C1 segment of cervical spinal cord (tissue), 14 donors: ENCODE measurements at regions not wholly inside any gene's neighbourhood (a gene's known extent, or its start where the extent isn't known, plus 50 kb on each side); places are given as distances from the start of the nearest gene placed in this dataset.

Experiments
- DNase-seq, 14 donors: peaks; one replicate each; lab custom pipeline; 2025; lab: John Stamatoyannopoulos, UW

DNA sequence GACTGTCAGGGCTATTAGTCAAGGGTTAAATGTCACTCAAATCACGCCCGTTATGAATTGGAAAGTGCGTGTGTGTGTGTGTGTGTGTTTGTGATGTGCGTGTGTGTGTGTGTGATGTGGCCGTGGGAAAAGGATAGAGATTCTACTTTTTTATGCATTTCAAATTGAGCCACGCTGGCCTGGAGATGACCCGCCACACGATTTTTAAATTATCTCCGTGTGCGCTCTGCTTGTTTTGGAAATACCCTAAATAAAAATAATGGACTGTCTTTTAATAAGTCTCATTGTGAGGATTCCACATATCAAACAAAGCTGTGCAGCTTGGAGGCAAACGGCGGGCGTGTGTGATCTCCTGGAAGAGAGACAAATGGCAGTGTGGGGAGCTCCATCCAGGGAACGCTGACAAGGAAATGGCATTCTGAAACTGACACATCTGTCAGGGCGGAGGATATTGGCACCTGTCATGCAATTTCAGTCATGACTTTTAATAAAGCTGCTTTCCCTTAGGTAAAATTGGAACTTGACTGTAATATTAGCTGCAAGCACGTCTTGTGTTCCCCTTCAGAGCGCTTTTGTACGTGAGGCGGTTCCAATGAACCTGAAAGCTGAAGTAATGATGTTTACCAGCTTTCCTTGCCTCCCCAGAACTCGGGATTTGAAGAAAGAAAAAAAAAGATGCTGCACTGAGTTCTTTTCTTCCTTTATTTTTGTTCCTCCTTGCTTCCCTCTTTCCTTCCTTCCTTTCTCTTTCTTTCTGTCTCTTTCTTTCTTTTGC is 381.8 kb upstream of the SMIM21 start:
- no peak for DNase-seq

GRCh38 chr18:75805265-75805664 is 377.8 kb upstream of the SMIM21 start:
- no peak for DNase-seq

GRCh38 chr18:75802681-75803080 is 375.2 kb upstream of the SMIM21 start:
- DNase-seq, result no peak

DNA sequence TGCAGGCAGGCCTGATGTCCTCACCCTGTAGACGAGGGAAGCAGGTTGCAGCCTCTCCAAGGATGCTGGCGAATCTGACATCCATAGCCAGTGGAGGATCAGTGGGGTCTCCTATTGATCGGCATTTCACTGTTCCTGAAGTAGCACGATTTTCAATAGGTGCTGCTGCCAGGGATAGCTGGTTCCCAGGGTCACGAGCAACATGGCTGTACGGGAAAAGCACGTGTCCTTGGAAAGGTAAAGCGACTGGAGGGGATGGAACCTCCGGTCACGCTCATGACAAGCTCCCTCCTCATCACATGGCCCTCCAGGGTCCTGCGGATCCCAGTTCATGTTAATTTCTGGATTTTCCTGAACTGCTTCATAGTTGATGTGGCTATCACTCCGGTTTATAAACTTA is 373.7 kb upstream of the SMIM21 start:
- no peak for DNase-seq

DNA sequence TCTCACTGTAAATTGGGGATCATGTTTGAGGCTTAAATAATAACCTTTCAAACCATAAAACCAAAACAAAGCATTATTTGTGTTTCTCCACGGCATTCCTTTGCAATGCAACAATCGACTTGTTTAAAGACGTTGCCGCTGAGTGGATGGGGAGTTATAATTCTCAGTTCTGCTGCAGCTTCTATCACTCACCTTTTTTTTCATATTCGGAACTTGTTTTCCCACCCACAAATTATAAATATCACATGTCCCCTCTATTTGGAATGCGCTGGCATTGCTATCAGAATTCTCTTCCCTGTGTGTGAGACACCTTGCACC is 372.8 kb upstream of the SMIM21 start:
- no peak for DNase-seq

- no peak for DNase-seq
These were observed 372.2 kb upstream of the SMIM21 start for GRCh38 chr18:75799449-75800330.

DNA sequence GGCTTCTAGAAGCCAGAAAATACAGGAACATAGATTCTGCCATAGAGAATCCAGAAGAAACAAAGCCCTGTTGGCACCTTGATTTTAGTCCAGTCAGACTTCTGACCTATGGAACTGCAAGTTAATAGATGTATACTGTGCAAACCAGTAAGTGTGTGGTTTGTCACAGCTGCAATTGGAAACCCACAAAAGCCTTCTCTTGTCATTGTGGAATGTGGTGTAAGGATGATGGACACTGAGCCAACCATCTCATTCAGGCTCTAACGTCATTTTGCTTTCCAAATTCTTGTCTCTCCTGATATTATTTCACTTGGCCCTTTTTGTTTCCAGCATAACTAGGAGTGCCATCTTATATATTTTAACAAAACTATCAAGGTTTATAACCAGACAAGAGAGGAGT is 369.5 kb upstream of the SMIM21 start:
- no peak for DNase-seq

- no peak for DNase-seq
These were observed 363.3 kb upstream of the SMIM21 start for GRCh38 chr18:75790796-75791195.

GRCh38 chr18:75790111-75790510 is 362.6 kb upstream of the SMIM21 start:
- no peak for DNase-seq

- no peak for DNase-seq
These were observed 358.3 kb upstream of the SMIM21 start for GRCh38 chr18:75785834-75786233.

DNA sequence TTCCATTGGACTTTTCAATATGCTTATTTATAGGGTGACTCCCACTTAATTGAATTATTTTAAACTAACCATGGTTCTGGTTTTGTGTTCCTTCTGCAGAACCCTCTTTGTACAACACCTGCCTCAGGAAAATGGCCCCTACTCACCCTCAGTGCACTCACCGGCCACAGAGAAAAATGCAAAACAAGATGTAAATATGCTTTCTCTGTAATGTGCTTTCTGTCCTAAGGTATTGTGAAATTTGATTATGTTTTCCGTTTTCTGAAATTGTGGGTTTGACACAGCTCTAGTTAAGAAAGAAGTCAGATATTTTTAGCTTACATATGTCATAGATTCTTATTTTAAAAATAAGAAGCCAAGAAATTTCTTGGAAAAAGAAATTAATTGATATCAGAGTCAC is 357.7 kb upstream of the SMIM21 start:
- no peak for DNase-seq

DNA sequence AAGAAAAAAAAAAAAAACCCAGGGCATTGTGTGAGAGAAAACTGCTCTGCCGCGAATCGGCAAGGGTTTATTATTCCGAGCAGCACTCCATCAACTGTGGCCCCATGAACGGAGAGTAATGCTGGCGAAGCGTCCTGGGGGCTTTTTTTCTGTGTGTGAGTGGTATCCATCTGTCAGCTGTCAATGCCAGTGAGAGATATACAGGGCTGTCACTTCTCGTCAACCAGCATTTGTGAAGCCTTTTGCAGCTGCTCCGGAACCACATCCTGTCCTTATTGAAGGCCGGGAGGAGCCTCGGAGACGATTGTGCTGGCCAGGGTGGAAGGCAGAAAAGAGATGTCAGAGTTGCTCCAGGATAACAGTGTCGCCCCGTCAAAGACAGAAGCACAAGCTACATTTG is 356.9 kb upstream of the SMIM21 start:
- no peak for DNase-seq

- DNase-seq, result no peak
These were observed 356.2 kb upstream of the SMIM21 start for GRCh38 chr18:75783566-75784281.

DNA sequence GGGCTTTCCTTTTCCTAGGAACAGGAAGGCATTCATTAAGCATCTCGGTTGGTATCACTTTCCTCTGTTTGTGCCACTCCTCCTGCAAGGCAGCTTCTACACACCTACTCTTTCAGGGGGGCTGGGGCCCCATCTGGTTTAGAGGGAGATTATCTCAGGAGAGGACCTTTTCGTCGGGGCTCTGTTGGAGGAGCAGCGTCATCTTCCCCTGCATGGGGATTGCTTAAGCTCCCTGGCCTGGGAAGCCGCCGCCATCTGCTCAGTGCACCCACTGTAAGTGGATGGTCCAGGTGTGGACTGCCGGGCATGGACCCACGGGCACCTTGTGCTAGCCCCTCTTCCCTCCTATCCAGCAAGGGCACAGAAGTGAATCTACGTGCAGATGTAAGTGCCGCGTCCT is 355.3 kb upstream of the SMIM21 start:
- no peak for DNase-seq

- no peak for DNase-seq
These were observed 354.7 kb upstream of the SMIM21 start for GRCh38 chr18:75782204-75782603.

DNA sequence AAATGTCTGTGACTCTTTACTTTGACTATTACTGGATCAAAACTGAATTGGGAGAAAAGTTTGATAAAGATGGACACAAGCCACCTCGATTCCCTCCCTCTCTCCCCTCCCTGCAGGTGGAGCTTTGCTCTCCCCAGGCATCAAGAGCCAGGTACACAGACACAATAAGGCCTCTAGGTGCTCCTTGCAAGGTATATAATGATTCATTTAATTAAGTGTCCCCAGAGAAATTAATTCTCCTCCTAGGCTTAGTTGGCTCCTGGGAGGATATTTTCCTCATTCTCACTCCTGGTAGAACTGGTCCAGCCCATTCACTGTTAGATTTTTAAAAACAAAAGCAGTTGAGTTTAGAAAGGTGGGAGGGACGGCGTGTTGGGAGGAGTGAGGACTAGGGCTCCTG is 352.4 kb upstream of the SMIM21 start:
- DNase-seq, result no peak

DNA sequence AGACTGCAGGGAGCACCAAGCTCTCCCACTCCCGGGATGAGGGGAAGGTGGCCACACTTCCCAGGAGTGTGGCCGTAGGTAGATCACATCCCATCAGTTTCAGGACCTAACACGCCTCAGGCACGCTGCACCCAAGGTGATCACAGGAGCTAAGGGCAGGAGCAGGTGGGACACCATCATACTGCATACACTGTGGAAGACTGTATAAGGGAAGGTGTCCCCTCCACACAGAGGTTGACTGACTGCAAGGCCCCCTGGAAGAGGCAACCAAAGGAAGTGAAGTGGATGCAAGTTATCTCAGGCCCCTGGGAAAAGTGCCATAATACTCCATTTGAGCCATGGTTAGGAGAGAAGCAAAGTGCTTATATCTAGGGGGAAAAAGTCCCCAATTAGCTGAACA is 351.9 kb upstream of the SMIM21 start:
- DNase-seq, result no peak

DNA sequence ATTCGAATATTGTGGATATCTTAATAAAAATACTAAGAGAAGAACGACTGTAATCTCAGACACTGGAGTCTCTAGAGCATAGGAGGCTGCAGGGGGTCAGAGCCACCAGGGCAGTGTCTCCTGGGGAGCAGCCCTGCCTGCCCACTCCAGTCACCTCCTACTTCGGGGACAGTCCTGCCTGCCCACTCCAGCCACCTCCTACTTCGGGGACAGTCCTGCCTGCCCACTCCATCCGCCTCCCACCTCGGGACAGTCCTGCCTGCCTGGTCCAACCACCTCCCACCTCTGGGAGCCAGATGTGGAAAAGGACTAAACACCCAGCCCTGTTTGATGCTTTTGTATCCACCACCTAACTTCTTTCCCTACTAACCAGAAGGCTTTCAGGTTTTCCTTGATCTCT is 350.1 kb upstream of the SMIM21 start:
- DNase-seq, result no peak

DNA sequence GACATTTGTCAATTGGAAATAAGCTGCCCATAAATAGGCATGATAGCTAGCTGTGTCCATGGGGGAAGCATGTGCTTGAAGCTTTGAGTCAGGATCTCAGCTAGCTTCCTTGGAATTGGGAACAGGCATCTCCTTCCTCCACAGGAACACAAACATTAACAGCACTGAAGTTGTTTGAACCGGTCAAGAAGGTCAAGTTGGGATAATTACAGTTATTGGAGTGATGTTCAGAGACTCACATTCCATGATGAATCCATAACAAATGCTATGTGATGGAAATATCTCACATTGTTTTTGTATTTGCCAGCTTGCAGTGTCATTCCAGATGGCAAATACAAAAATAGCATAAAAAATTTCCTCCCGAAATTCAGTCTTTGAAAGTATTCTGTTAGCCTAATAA is 347.6 kb upstream of the SMIM21 start:
- DNase-seq, result no peak

DNA sequence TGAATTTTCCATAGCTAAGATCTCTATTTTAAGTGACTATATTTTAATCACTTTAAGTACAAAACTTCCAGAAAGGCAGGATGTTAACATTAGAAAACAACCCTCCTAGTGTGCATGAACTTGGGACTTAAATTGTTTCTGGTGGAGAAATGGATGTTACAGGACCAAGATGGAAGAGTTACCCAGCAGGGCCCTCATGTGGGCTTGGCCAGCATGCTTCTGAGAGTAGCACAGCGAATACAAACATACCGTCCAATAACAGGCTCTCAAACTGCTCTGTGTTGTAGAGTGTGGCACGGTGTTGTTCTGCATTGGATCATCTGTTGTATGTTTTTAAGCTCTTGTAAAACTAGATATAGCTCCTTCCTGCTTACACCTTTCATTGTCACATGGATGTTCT is 346.1 kb upstream of the SMIM21 start:
- no peak for DNase-seq

DNA sequence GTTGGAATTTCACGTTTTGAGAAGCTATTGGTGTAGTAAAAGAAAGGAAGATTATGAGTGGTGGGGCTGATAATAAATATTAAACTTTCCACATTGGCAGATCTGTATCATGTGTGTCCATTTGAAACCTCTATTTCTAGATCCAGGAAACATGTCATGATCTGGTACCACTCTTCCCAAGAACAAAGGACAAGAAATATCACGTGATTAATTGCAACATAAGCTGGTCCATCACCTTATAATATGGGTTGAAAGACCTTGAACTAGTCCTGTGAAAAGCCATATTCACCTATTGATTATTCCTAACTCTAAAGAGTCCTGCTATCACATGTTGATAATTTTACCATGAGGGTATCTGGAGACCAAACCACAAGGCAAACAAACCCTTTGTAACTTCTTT is 335.3 kb upstream of the SMIM21 start:
- DNase-seq, result no peak

GRCh38 chr18:75760208-75760607 is 332.7 kb upstream of the SMIM21 start:
- DNase-seq, result no peak

DNA sequence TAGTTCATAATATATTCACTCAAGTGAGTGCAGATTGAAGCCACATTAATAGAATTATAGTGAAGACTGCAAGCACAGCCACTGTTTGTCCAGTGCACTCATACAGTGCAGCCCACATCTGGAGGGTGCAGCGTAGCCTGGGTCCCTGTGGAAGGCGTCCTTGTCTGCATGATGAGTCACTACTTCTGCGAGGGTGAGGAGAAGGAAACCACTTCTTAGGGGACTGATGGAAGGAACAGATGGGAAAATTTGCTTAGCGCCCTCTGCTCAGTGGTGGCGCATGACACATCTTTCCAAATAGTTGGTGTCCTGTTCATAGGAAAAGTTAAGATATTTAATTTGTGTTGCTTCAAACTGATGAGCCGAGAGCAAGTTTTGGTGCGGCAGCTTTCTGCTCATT is 330.4 kb upstream of the SMIM21 start:
- no peak for DNase-seq
